Activated effector memory CD4-positive, alpha-beta T cell treated with anti-CD3 and anti-CD28 coated beads, Interleukin-2, amount 50 U/mL, for 16 hours (primary cell): ENCODE measurements at regions not wholly inside any gene's neighbourhood (a gene's known extent, or its start where the extent isn't known, plus 50 kb on each side); places are given as distances from the start of the nearest gene placed in this dataset.

Experiments
- DNase-seq: peaks from one replicate; pipeline ENCODE4 v3.0.0-alpha.2; 2020

GRCh38 chr1:166221316-166221715, 54.5 kb upstream of the FAM78B start:
- no peak for DNase-seq

GRCh38 chr1:166233750-166234366, 67.1 kb upstream of the FAM78B start:
- DNase-seq, result no peak

- no peak for DNase-seq
Measured at GRCh38 chr1:166235728-166236127, 68.9 kb upstream of the FAM78B start.

- no peak for DNase-seq
Measured at GRCh38 chr1:166237675-166238074, 70.9 kb upstream of the FAM78B start.

DNA sequence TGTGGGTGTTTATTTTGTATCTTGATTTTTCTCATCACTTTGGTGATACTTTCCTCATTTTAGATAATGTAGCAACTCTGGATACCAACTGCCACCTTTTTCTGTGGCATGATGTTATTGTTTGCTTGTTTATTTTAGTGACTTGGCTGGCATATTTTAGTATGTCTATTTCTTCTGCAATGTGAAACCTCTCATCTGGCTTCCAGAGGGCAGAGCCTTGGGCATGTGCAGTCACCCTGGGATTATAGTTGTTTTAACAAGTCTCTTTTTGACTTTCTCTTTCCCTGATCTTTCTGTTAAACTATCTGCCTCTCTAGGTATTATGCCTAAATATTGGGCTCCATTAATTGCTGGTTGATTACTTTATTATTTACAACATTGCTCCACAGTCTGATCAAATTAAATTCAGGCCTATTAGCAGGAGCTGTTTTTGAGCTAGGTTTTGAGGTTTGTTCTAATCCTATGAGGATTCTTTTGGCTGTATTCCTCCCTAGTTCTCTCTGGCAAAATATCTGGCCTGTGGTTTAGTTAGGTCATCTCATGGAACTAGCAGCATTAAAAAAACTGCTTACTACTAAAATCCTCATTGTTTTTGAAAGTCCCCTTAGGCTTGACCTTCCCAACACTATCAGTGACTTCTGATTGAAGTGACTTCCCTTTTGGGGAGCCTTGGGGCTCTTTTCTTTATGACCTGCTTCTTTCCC, 86.4 kb upstream of the FAM78B start:
- no peak for DNase-seq

DNA sequence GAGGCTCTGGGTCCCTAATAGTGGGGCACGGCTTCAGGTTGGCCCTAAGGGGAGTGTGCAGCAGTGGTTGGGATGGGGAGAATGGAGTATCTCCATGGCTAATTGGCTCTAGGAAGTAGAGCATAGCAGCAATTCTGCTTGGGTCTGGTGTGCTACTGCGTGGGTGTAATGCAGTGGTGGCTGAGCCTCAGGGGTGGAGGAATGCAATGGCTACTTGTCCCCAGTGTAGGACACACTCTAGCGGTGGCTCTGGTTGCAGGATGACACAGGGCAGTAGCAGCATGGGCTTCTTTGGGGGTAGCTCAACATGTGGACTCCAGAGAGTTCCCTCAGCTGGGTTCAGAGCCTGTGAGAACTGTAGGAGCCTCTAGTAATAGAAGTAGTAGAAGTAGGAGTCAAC, 91.2 kb upstream of the FAM78B start:
- DNase-seq, result no peak

GRCh38 chr1:166261511-166261910, 94.7 kb upstream of the FAM78B start:
- no peak for DNase-seq

DNA sequence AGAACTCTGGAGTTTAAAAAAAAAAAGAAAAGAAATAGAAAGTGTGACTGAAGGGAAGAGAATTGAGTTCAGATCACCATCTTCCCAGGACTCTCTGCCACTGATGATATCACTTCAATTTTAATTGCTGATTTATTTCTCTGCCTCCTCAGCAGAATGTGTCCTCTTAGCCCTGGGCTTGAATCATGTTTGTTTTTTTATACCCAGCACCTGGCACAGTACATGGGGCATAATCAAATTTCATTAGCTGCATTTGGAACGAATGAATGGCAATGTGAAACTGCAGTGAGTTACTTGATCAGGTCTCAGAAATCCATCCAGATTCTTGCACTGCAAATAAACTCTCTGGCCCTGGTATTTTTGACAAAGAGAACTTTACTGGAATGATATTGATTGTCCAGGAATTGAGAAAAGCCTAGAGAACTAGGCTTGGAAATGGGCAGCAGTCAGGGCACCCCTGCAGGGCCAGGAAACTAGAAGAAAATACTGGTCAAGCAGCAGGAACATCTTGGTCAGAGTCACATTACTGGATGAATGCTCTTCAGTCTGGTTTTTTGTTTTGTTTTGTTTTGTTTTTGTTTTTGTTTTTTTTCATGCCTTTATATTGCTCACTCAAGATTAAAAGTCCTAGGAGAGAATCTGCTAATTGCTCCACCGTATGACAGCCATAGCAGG, 103.8 kb upstream of the FAM78B start:
- DNase-seq, result no peak

GRCh38 chr1:166271151-166271538, 104.3 kb upstream of the FAM78B start:
- DNase-seq, result no peak

DNA sequence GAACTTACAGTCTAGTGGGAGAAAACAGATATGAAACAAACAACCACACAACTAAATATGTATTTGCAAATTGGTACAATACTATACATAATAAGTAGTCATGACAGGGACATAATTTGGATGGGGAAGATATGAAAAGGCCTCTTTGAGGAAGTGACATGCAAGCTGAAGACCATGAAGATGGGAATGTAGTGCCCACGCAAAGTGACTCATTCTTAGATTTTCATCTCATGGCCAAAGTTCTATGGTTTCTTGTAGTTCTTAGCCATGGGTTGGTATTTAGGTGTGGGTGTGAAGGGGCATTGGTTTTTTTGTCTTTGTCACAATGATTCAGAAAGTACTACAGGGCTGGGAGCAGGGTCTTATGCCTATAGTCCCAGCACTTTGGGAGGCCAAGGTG, 105.4 kb upstream of the FAM78B start:
- no peak for DNase-seq

GRCh38 chr1:166272851-166273250, 106.0 kb upstream of the FAM78B start:
- DNase-seq, result no peak

DNA sequence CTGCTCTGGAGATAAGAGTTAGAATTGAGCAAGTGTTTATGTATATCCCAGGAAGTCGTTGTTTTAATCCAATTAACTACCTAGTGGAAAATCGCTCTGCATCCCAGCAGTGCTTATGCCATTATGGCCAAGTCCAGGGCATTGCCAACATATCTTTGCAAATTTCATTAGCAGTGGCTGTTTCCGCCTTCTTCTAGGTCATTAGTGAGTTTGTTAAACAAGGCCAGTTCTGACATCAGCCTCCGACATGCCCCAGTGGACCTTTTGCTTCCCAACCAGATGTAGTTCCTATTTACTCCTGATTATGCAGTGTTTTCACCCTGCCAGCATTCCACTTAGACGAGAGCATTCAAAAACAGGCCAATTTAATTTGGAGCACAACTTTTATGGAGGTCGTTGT, 106.8 kb upstream of the FAM78B start:
- no peak for DNase-seq

DNA sequence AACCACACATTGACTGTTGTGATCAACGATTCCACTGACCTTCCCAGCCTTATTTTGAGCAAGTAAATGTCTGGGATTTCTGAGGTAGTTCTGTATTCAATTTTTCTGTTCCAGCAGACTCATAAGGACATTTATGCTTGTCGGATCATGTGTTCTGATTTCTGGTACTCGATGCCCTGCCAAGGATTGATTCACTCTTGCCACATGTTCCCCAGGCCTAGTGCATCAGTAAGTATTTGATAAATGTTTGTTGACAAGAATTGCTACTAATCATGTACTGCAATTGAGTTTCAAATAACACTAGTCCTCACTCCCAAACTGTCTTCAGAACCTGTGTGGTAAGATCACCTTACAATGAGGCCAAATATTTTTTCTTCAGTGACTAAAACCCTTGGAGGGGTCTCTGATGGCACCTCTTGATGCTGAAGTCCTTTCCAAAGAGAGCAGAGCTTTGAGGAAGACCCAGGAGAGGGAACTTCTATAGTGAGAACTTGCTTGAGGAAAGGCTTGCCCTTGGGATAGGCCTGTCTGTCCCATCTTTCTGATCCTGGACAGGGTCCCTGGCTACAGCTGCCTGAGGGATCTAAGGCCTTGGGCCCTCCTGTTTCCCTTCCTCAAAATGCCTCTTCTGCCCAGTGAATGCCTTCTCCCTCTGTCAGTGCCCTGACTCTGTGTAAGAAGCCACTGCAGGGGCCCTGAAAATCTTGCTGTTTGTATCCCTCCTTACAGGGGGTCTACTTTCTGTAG, 115.8 kb upstream of the FAM78B start:
- DNase-seq, result no peak

DNA sequence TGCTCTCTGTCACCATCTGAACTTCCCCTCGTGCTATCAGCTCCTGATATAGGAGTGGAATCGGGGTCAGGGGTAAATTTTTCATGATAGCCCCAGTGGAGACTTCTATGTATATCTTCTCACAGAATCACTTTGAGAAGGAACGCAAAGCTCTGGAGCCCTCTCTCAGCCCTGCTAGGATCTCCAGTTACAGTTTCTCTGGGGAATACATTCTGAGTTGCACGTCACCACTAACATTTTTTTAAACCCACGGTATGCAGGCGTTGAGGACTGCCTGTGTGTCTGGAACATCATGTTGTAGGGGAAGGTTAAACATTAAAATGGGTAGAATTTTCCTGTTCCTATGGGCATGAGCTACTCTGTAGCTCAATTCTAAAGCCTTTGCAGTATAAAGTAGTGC, 116.4 kb upstream of the FAM78B start:
- DNase-seq, result no peak

GRCh38 chr1:166283600-166283999, 116.8 kb upstream of the FAM78B start:
- DNase-seq, result no peak

GRCh38 chr1:166289309-166290050, 122.7 kb upstream of the FAM78B start:
- no peak for DNase-seq

- no peak for DNase-seq
Measured at GRCh38 chr1:166295656-166296055, 128.9 kb upstream of the FAM78B start.

- DNase-seq, result no peak
Measured at GRCh38 chr1:166297993-166298392, 131.2 kb upstream of the FAM78B start.

GRCh38 chr1:166300767-166301166, 134.0 kb upstream of the FAM78B start:
- DNase-seq, result no peak

GRCh38 chr1:166302989-166303758, 136.4 kb upstream of the FAM78B start:
- no peak for DNase-seq

DNA sequence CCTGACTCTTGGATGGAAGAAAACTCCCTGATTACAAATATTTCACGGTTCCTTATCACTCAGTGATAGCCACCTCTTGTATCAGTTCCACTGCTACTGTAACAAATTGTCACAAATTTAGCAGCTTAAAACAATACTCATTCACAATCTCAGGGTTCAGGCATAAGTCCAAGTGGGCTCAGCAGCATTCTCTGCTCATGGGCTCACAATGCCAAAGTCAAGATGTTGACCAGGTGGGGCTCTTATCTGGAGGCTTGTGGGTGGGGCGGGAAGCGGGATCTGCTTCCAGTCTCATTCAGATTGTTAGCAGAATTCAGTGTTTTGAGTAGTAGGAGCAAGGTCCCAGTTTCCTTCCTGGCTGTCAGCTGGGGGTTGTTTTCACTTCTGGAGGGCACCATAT, 137.3 kb upstream of the FAM78B start:
- DNase-seq, result no peak

- DNase-seq, result no peak
Measured at GRCh38 chr1:166305371-166305770, 138.6 kb upstream of the FAM78B start.
